ENCODE measurements at regions not wholly inside any gene's neighbourhood (a gene's known extent, or its start where the extent isn't known, plus 50 kb on each side); places are given as distances from the start of the nearest gene placed in this dataset.

- no peaks in the 10 kb centered on the region for H3K36me3 Mint-ChIP-seq (ENCODE audit: low read depth, unreplicated experiment)
- H3K9ac ChIP-seq (ENCODE audit: low read length) = no peak overlapping the region
- peaks cover 35% of the 10 kb centered on the region for H3K4me1 Mint-ChIP-seq (ENCODE audit: low read depth, unreplicated experiment)
- no peak overlapping the region for H2AFZ ChIP-seq (ENCODE audit: low read depth, low read length)
- DNase-seq (ENCODE audit: low read depth) (no peak), FAIRE-seq (no peak)
- H3K36me3 ChIP-seq (ENCODE audit: insufficient read depth, low read length) = no peaks in the 10 kb centered on the region
- no peaks in the 10 kb centered on the region for H4K20me1 ChIP-seq (ENCODE audit: insufficient read depth, low read length)
- H3K27me3 Mint-ChIP-seq (ENCODE audit: low read depth, unreplicated experiment) = no peaks in the 10 kb centered on the region
- H3K9me3 Mint-ChIP-seq (ENCODE audit: unreplicated experiment) = peaks cover 4% of the 10 kb centered on the region
- H3K27ac ChIP-seq (ENCODE audit: low read depth, low read length) = no peak overlapping the region
- peak overlapping the region; percentile 1 for H3K4me3 Mint-ChIP-seq (ENCODE audit: unreplicated experiment)
- no peak for TF ChIP-seq CTCF (IDR thresholded peaks at IDR 0.05; ENCODE audit: insufficient read depth, low read depth, low read length)
- no peak for TF ChIP-seq EZH2 (IDR thresholded peaks at IDR 0.05; ENCODE audit: insufficient read depth, low read length)
- H3K9me3 ChIP-seq (ENCODE audit: insufficient read depth, low read depth, low read length) = no peaks in the 10 kb centered on the region
- peaks cover 25% of the 10 kb centered on the region for H3K4me1 ChIP-seq (ENCODE audit: insufficient read depth, low read length)
- H3K4me3 ChIP-seq (ENCODE audit: insufficient read depth, low read depth, low read length) = no peak overlapping the region
- peak overlapping the region; percentile 87 for H3K27ac Mint-ChIP-seq (ENCODE audit: unreplicated experiment)
- H3K4me2 ChIP-seq (ENCODE audit: low read length) = no peak overlapping the region
- no peaks in the 10 kb centered on the region for H3K27me3 ChIP-seq (ENCODE audit: insufficient read depth, low read length)
- no peaks in the 10 kb centered on the region for H3K79me2 ChIP-seq (ENCODE audit: insufficient read depth, low read length)
Observed at GRCh38 chr1:222045236-222045635, 303.3 kb upstream of the DUSP10 start.

- H3K9ac ChIP-seq (ENCODE audit: low read length) = peak overlapping the region; percentile 66
- peak overlapping the region; percentile 76 for H3K27ac ChIP-seq (ENCODE audit: low read depth, low read length)
- no peak overlapping the region for H3K4me3 Mint-ChIP-seq (ENCODE audit: unreplicated experiment)
- H3K9me3 ChIP-seq (ENCODE audit: insufficient read depth, low read depth, low read length) = no peaks in the 10 kb centered on the region
- H4K20me1 ChIP-seq (ENCODE audit: insufficient read depth, low read length) = no peaks in the 10 kb centered on the region
- TF ChIP-seq EZH2 (IDR thresholded peaks at IDR 0.05; ENCODE audit: insufficient read depth, low read length) (no peak), CTCF (IDR thresholded peaks at IDR 0.05; ENCODE audit: insufficient read depth, low read depth, low read length) (no peak)
- H3K27me3 ChIP-seq (ENCODE audit: insufficient read depth, low read length) = no peaks in the 10 kb centered on the region
- FAIRE-seq = no peak
- peaks cover 19% of the 10 kb centered on the region for H3K4me1 ChIP-seq (ENCODE audit: insufficient read depth, low read length)
- H2AFZ ChIP-seq (ENCODE audit: low read depth, low read length) = peak overlapping the region; percentile 18
- no peaks in the 10 kb centered on the region for H3K79me2 ChIP-seq (ENCODE audit: insufficient read depth, low read length)
- peak; percentile 97 for DNase-seq (ENCODE audit: low read depth)
- no peak overlapping the region for H3K27ac Mint-ChIP-seq (ENCODE audit: unreplicated experiment)
- H3K27me3 Mint-ChIP-seq (ENCODE audit: low read depth, unreplicated experiment) = no peaks in the 10 kb centered on the region
- peaks cover 2% of the 10 kb centered on the region for H3K36me3 Mint-ChIP-seq (ENCODE audit: low read depth, unreplicated experiment)
- H3K36me3 ChIP-seq (ENCODE audit: insufficient read depth, low read length) = no peaks in the 10 kb centered on the region
- H3K4me3 ChIP-seq (ENCODE audit: insufficient read depth, low read depth, low read length) = no peak overlapping the region
- H3K4me2 ChIP-seq (ENCODE audit: low read length) = peak overlapping the region; percentile 46
- peaks cover 3% of the 10 kb centered on the region for H3K9me3 Mint-ChIP-seq (ENCODE audit: unreplicated experiment)
- peaks cover 28% of the 10 kb centered on the region for H3K4me1 Mint-ChIP-seq (ENCODE audit: low read depth, unreplicated experiment)
Observed at GRCh38 chr1:222043444-222044292, 301.8 kb upstream of the DUSP10 start.

GRCh38 chr1:222042120-222042519 lies 300.2 kb upstream of the DUSP10 start:
- H3K4me3 ChIP-seq (ENCODE audit: insufficient read depth, low read depth, low read length) = no peak overlapping the region
- peak; percentile 5 for FAIRE-seq
- H3K4me1 ChIP-seq (ENCODE audit: insufficient read depth, low read length) = peaks cover 10% of the 10 kb centered on the region
- H3K9ac ChIP-seq (ENCODE audit: low read length) = no peak overlapping the region
- no peaks in the 10 kb centered on the region for H3K27me3 ChIP-seq (ENCODE audit: insufficient read depth, low read length)
- peaks cover 2% of the 10 kb centered on the region for H3K36me3 Mint-ChIP-seq (ENCODE audit: low read depth, unreplicated experiment)
- H3K27me3 Mint-ChIP-seq (ENCODE audit: low read depth, unreplicated experiment) = no peaks in the 10 kb centered on the region
- H3K27ac Mint-ChIP-seq (ENCODE audit: unreplicated experiment) = no peak overlapping the region
- no peak overlapping the region for H3K27ac ChIP-seq (ENCODE audit: low read depth, low read length)
- H3K36me3 ChIP-seq (ENCODE audit: insufficient read depth, low read length) = no peaks in the 10 kb centered on the region
- TF ChIP-seq EZH2 (IDR thresholded peaks at IDR 0.05; ENCODE audit: insufficient read depth, low read length) = no peak
- TF ChIP-seq CTCF (IDR thresholded peaks at IDR 0.05; ENCODE audit: insufficient read depth, low read depth, low read length) = no peak
- no peaks in the 10 kb centered on the region for H4K20me1 ChIP-seq (ENCODE audit: insufficient read depth, low read length)
- H3K4me3 Mint-ChIP-seq (ENCODE audit: unreplicated experiment) = no peak overlapping the region
- H3K4me1 Mint-ChIP-seq (ENCODE audit: low read depth, unreplicated experiment) = peaks cover 20% of the 10 kb centered on the region
- H3K9me3 Mint-ChIP-seq (ENCODE audit: unreplicated experiment) = peaks cover 3% of the 10 kb centered on the region
- DNase-seq (ENCODE audit: low read depth) = peak; percentile 78
- H3K79me2 ChIP-seq (ENCODE audit: insufficient read depth, low read length) = no peaks in the 10 kb centered on the region
- H2AFZ ChIP-seq (ENCODE audit: low read depth, low read length) = no peak overlapping the region
- H3K4me2 ChIP-seq (ENCODE audit: low read length) = no peak overlapping the region
- no peaks in the 10 kb centered on the region for H3K9me3 ChIP-seq (ENCODE audit: insufficient read depth, low read depth, low read length)
